NCI-H510A treated with DMSO at 0.1 percent for 48 hours (cell line): ENCODE measurements at regions not wholly inside any gene's neighbourhood (a gene's known extent, or its start where the extent isn't known, plus 50 kb on each side); places are given as distances from the start of the nearest gene placed in this dataset.

Source experiments
- DNase-seq: peaks from one replicate; lab custom pipeline; 2025; lab: John Stamatoyannopoulos, UW

DNA sequence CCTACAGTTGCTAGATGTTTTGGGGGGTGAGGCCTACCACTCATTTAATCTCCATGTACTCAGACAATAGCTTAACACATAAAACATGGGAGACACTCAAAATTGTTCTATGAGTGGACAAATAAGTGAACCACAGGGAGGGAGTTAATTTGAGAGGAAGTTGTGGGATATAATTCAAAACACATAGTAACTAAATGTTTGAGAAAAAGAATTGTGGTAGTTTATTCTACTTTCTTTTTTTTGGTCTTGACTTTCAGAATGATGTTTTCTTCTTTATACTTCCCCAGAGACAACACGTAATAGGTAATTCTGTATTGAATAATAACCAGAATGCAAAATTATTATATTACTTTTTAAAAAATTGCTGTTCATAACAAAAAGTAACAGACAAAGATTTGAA is 453.8 kb downstream of the RFPL4B start:
- DNase-seq = no peak

DNA sequence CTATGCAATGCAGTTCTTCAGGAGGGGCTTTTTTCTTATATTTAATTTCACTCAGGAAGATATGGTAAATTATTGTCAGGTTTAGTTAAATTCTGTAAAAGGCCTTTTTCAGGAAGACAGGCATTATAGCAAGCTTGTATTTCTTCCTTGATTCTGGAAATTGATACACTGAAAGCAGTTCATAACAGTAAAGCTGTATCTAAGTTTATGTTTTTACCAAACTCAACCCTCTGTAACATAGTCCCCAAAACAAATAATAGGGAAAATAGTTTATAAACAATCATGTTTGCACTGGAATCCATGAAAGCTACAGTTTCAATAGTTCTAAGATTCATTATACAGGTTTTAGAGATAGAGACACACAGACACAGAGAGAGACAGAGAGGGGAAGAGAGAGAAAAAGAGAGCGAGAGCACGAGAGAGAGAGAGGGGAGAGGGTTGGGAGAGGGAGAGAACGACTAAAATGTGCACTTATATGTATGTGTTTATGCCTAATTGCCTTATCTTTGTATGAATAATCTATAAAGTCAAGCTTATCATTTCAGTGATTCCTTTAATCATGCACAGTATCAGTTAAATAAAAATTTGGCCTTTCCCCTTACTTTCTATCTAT is 454.4 kb downstream of the RFPL4B start:
- no peak for DNase-seq

DNA sequence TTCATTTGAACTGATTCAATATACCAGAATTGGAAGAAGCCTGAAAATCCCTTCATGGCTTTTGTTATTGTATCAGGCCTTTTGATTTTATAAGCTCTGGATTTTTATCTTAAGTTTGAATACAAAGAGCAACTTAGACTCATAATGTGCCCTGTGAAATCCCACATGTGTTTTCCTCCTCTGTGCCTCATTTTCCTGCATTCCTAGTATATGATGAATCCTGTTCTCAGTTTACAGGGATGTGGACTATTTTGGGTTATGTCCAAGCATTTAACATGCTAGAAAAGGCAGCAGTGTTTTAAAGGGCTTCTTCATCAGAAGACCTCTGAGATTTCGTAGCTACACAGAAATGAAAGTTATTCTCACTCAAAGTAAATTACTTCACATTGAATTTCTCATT is 455.0 kb downstream of the RFPL4B start:
- DNase-seq = no peak

- DNase-seq = no peak
Measured at GRCh38 chr6:112804638-112805330, 457.7 kb downstream of the RFPL4B start.

DNA sequence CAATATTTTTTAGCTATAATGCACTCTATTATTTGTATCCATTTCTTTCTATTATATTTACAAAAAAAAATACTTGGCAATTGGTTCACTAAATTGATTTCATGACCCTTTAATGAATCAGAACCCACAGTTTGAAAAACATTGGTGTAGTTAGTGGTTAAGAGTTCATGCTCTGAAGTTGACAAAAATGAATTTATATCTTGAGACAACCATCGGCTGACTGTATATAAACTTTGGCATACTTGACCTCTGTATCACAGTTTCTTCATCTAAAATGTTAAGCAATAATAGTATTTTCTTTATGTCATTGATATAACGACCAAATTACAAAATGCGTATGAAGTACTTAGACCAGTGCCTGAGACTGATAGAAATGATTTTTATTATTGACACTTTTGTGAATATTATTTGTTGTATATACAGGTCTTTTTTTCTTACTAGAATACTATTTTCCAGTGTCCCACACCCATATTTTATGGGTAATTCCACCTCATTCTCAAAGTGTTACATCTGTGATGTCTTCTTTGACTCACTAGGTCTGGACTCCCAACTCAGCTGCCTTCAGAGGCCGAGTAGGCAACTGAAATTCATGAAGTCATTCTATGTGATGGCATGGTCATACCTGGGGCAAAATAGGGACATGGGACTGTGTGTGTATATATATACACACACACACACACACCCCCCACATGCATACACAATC is 459.2 kb downstream of the RFPL4B start:
- no peak for DNase-seq

GRCh38 chr6:112821476-112821875 is 474.3 kb downstream of the RFPL4B start:
- DNase-seq = no peak

DNA sequence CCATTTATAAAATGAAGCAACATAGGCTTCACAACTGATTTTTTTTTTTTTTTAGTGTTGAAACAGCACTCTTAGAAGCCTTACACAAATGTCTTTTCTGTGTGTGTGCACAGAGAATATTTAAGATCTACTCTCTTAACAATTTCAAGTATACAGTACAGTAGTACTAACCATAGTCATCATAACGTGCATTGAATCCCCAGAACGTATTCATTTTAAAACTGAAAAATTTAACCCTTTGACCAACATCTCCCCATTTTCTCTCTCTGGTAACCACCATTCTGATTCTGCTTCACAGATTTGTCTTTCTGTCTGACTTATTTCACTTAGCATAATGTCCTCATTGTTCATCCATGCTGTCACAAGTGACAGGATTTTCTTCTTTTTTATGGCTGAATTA is 475.6 kb downstream of the RFPL4B start:
- DNase-seq = no peak

DNA sequence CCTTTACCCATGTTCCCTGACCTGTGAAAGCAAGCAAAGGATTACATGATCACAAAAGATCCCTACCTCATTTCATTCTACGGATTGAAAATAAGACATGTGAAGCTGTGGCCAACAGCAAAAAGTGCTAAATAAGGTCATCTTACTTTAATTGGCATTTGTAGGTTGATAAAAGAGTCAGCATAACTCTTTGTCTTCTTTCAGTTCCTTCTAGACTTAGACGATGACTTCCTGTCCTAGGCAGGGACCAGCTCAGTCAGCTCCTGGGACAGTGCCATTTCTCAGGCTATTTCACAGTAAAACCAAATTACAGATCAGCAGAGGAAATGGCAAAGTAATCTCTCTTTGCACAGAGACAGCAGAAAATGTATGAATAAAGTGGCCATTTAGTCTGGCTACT is 480.7 kb downstream of the RFPL4B start:
- no peak for DNase-seq

DNA sequence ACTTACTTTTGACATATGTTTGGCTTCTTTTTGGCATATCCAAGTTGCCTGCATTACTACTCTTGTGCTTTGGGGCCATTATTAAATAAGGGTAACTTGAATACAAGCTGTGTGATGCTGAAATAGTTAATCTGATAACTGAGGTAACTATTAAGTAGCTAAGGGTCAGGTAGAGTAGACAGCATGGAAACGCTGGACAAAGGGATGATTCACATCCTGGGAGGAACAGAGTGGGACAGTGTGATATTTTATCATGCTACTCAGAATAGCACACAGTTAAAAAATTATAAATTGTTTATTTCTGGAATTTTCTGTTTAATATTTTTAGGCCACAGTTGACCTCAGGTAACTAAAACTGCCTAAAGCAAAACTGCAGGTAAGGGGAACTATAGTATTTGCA is 483.9 kb downstream of the RFPL4B start:
- DNase-seq = no peak

GRCh38 chr6:112833581-112834131 is 486.5 kb downstream of the RFPL4B start:
- peak; percentile 4 for DNase-seq

GRCh38 chr6:112835078-112835477 is 487.9 kb downstream of the RFPL4B start:
- DNase-seq = no peak

DNA sequence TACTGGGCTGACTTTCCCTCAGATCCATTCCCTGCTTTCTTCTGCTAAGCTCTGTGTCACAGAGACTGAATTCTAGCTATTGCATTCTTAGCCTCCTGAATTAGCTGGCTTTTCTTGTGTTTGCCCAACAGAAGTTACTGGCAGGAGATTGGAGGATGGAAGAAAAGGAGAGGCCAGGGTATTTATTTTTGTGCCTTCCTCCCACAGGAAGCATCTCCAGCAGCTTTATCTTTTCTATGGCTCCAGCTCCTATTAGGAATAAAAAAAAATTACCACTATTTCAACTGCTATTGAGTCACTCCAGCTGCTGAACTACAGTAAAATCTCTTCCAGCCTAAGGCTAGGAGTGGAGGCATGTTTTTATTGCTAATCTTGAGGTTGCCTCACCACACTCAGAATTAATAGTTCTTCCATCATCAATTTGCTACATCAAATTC is 492.4 kb downstream of the RFPL4B start:
- no peak for DNase-seq

DNA sequence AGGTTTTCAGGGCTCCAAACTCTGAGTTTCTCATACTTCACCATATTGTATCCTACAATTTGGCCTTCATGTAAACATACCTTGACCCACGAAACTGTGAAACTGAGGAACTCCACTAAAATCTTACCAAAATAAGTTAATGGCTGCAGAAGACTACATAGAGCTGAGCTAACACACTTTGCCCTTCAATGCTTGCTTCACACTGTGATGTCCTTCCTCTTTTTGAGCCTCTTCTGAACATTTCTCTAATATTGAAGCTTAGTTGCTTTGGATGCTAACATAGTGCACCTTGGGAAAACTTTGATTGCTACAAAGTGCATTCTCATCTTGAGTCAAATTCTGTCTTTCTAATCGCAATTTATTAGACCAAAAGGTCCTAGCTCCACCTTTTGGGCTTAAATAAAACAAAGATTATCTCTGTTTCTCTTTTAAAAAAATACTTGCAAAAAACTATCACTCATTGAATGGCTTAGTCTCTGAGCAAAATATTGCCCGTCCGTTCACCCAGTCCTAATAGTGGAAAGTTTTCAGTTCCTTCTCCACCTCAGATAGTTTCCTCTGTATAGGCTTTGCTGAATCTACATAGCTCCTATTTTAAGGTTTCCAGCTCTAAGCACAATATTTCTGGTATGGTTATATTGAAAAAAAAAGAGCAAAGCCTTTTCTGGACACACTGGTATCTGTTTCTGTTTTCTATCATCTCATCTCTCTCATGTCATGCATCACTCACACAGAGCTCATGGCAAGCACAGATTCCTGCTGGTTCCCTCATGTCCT is 494.6 kb downstream of the RFPL4B start:
- DNase-seq = no peak

DNA sequence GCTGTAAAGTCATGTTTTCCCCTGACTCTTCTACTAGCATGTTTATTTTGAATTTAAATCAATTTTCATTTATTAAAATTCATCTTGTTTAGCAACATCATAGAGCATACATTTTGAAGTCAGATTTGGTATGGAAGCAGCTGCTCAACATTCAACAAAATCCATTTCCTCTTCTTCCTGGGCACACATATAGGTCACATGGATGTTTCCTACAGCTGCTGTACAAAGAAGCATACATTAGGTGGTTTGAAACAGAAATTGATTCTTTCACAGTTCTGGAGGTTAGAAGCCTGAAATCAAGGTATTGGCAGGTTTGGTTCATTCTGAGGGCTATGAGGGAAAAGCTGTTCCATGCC is 495.2 kb downstream of the RFPL4B start:
- no peak for DNase-seq

DNA sequence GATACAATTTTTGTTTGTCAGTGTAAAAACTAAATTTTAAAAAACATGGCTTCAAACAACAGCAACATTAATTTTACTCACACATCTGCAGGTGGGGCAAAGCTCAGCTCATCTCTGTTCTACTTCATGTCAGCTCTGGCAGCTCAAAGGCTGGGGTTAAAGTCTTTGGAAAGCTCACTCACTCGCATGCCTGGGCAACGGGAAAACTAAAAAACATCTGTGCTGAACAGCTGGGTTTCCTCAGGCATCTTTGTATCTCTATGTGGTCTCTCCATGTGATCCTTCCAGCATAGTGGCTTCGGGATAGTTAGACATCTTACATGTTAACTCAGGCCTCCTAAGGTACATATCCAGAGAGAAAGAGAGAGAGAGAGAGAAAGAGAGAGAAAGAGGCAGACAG is 499.6 kb downstream of the RFPL4B start:
- DNase-seq = no peak

GRCh38 chr6:112851146-112851545 is 504.0 kb downstream of the RFPL4B start:
- no peak for DNase-seq

GRCh38 chr6:112853162-112853561 is 506.0 kb downstream of the RFPL4B start:
- DNase-seq = no peak

- DNase-seq = no peak
Measured at GRCh38 chr6:112863753-112864152, 516.6 kb downstream of the RFPL4B start.

- DNase-seq = no peak
Measured at GRCh38 chr6:112865131-112865530, 518.0 kb downstream of the RFPL4B start.

- no peak for DNase-seq
Measured at GRCh38 chr6:112874881-112875280, 527.8 kb downstream of the RFPL4B start.

GRCh38 chr6:112877134-112878100 is 530.3 kb downstream of the RFPL4B start:
- no peak for DNase-seq
